HUES6 (cell line): ENCODE measurements at regions not wholly inside any gene's neighbourhood (a gene's known extent, or its start where the extent isn't known, plus 50 kb on each side); places are given as distances from the start of the nearest gene placed in this dataset.
"Not testable (repeated sequence)": the region's sequence is repeated elsewhere in the genome, so short reads cannot be mapped to it uniquely, and the experiment has no call there.

Experiments
- H3K27ac ChIP-seq: 2 replicates; pipeline ENCODE4 v1.7.0; 2013; ENCODE audit warnings: low read depth, mild to moderate bottlenecking, low read length, inconsistent platforms
- H3K27me3 ChIP-seq: 2 replicates; pipeline ENCODE4 v1.6.1; 2013; ENCODE audit warnings: low read length; ENCODE audit not compliant: control insufficient read depth, insufficient read depth
- H3K36me3 ChIP-seq: 2 replicates; pipeline ENCODE4 v1.6.1; 2013; ENCODE audit warnings: low read length; ENCODE audit not compliant: control insufficient read depth, insufficient read depth
- H3K4me1 ChIP-seq: 2 replicates; pipeline ENCODE4 v1.6.1; 2013; ENCODE audit warnings: low read length; ENCODE audit not compliant: control insufficient read depth, insufficient read depth
- H3K4me3 ChIP-seq: 2 replicates; pipeline ENCODE4 v1.5.1; 2013; ENCODE audit warnings: low read depth, low read length
- H3K9ac ChIP-seq: one replicate; pipeline ENCODE4 v1.6.1; 2013; ENCODE audit warnings: mild to moderate bottlenecking, low read length
- H3K9me3 ChIP-seq: 2 replicates; pipeline ENCODE4 v1.6.1; 2013; ENCODE audit warnings: low read depth, low read length; ENCODE audit not compliant: control insufficient read depth, insufficient read depth

DNA sequence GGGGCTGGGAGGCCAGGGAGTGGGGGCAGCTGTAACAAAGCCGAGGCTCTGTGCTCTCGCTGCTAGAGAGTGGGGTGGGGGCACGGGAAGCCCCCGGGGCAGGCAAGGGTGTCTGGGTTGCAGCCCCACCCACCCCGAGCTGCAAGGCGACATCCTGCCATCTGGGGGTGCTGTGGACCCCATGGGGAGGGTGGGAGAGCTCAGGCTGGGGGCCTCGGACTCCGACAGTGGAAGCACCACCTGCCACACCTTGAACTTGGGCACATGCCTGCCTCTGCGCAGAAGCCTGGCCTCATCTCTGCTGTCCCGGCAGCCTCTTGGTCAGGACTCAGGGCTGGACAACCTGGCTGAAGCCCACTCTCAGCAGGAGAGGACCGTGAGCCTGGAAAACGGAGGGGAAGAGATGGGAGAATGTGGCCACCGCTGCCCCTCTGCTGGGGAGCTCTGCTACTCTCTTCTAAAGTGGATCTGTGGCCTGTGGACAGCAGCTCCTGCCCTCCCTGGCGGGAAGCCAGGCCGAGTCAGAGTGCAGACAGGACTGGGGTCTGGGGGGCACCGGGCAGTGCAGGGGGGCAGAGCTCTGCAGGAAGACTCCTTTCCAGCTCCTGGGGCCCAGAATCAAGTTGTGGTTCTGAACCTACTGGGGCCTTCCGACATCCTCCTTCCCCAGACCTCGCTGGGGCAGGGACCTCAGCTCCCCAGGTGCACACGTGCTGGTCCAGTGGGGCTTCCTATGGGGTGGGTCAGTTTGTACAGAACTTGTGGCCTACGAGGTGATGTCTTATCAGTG, 207.2 kb downstream of the BANP start:
- H3K27me3 ChIP-seq, H3K4me1 ChIP-seq, H3K27ac ChIP-seq, H3K4me3 ChIP-seq, H3K9me3 ChIP-seq, H3K9ac ChIP-seq, H3K36me3 ChIP-seq: not testable (repeated sequence)

DNA sequence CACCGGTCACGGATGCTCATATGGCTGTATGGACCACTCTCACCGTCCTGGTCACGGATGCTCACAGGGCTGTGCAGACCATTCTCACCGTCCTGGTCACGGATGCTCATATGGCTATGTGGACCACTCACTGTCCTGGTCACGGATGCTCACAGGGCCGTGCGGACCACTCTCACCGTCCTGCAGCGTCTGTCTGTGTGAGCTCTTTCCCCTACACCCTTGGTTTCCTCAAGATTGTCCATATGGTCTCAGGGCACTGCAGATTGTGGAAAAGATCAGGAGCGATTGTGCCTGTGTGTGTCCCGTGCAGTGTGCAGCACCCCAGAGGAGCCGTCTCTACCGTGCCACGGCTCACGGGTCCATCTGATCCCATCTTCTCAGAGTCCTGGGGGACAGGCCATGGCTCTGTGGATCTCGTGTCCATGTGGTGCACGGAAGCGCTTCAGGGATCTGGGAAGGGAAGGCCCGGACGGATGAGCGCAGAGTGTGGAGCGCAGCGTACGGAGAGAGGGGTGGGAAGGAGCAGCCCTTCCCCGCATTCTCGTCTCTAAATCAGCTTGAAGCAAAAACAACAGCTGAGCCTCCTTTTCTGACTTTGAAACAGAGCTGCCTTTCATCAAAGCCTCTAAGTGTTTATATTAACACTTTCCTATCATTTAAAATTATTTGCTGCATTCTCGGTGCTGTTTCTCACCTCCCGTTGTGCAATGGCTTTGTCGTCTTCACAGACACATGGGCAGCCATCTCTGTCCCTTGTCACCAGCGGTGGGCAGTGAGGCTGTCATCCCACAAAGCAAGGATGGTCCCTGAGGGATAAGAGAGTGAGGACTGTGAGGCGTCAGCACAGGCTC, 208.0 kb downstream of the BANP start:
- not testable (repeated sequence) for H3K27ac ChIP-seq, H3K9me3 ChIP-seq, H3K4me3 ChIP-seq, H3K27me3 ChIP-seq, H3K9ac ChIP-seq, H3K36me3 ChIP-seq, H3K4me1 ChIP-seq

DNA sequence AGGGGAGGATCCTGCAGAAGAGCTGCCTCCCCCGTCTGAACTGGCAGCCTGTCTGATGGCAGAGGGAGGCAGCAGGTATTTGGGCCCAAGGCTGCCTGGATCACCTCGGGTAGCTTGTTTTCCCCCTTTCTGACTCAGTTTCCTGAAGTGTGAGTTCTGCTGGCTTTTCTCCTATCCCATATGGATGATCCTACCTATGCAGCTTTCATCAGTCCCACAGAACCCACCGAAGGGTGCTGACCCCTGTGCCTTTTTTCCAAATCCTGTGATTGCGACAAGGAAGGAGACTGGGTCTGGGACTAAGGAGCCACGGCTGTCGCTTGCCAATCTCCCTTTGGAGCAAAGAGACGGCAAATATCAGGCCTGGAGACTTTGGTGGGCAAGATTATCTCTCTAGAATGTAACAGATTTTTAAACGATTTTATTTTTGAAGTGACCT, 208.7 kb downstream of the BANP start:
- not testable (repeated sequence) for H3K4me1 ChIP-seq, H3K9ac ChIP-seq, H3K27me3 ChIP-seq, H3K27ac ChIP-seq, H3K4me3 ChIP-seq, H3K9me3 ChIP-seq, H3K36me3 ChIP-seq

DNA sequence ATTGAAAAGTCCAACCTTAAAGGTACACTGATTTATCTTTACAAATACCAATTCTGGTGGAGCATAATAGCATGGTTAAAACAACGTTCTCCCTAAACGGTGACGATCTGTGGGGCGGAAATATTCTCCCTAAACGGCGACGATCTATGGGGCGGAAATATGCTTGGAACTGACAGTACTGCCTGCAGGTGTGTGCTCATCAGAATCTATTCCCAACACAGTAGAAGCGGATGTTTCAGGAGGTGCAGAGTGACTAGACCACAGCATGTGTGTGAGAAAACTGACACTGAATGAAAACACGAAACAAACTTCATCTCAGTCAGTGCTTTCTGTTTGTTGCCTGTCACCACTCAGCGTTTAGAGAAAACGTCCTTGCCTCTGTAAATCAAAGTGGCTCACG, 210.0 kb downstream of the BANP start:
- H3K27ac ChIP-seq, H3K4me3 ChIP-seq, H3K9ac ChIP-seq, H3K4me1 ChIP-seq, H3K27me3 ChIP-seq, H3K36me3 ChIP-seq, H3K9me3 ChIP-seq: not testable (repeated sequence)

DNA sequence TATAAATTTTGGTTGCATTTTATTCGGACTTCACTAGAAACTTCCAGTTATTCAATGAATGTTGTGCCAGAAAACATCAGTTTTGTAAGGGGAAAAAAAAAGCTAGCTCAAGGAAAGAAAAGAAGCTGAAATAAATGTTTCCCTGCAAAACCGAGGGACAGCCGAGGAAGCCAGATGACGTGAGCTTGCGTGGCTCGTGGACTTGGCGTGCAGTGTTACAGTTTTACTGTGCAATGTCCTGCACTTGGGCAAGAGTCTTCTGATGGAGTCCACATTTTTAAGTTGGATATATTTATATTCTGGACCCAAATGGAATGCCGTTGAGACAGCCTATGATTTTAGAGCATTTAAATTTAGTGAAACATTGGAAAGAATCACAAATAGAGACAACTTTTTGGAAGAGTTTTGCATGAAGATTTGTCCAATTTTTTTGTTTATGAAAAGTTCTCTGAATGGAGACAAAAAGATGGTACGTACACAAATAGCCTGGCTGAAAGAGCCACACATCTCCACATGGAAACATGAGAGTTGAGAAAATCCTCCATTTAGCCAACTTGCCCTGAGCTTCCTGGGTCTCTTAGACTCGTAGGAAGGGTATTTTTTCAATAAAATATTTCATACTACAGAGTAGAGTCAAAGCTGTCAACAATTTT, 210.5 kb downstream of the BANP start:
- H3K27ac ChIP-seq, H3K4me1 ChIP-seq, H3K27me3 ChIP-seq, H3K4me3 ChIP-seq, H3K9ac ChIP-seq, H3K9me3 ChIP-seq, H3K36me3 ChIP-seq: not testable (repeated sequence)

DNA sequence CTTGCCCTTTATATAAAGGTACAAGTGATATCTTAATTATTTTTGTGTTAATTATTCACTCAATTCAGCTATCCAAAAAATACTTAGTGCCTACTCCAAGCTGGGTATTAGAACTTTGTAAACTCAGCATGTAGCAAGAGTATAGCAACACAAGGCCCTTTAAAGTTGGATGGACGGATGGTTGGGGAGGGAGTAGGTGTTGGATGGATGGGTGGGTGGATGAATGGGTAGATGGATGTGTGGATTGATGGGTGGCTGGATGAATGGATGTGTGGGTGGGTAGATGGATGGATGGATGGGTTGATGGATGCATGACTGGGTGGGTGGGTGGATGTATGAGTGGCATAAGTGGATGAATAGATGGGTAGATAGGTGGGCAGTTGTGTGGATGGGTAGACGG, 211.5 kb downstream of the BANP start:
- not testable (repeated sequence) for H3K4me1 ChIP-seq, H3K27ac ChIP-seq, H3K4me3 ChIP-seq, H3K9ac ChIP-seq, H3K36me3 ChIP-seq, H3K27me3 ChIP-seq, H3K9me3 ChIP-seq

DNA sequence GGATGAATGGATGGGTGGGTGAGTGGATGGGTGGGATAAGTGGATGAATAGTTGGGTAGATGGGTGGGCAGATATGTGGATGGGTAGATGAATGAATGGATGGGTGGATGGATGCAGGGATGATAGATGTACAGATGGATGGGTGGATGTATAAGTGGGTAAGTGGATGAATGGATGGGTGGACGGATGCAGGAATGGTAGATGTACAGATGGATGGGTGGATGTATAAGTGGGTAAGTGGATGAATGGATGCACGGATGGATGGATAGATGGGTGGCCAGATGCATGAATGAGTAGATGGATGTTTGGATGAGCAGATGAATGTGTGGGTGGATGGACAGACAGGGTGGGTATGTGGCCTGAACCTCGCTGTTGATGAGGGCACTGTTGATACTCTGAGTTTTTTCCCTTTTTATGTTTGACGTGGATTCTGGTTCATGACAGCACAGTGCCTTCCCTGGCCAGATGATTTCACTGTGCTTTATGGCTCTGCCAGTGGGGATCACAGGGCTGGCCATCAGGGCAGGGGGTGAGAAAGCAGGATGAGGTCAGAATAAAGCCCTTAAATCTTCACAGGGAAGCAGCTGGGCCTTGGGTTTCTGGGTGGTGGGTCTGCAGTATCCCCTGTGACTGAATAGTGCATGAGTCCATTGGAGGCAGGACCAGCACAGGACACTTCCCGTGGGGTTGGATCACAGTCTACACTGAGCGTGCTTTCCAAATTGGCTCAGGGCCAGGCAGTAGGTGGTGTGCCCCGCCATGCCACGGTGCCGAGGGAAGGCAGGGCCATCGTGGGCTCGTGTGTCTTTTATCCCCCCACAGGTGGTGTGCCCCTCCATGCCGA, 213.2 kb downstream of the BANP start:
- not testable (repeated sequence) for H3K9ac ChIP-seq, H3K9me3 ChIP-seq, H3K27me3 ChIP-seq

DNA sequence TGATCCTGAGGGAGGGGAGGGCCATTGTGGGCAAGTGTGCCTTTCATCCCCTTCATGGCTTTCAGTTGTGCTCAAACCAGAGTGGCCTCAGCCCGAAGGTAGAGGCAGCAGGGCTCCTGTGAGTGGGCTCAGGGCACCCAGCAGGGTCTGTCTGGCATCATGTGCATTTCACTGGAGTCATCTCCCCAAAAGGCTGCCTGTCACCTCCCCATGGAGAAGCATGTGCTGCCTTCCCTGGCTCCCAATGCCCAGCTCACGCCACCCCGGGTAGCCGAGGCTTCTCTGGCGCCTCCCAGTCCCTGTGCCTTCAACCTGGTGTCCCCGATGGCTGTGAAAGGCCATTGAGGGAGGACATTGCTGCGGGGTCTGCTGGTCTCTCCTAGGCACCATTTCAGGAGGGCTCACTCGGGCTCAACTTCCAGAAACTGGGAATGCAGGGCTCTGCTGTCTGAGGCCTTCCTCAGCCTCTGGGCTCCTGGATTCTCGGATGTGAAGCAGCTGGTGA, 213.9 kb downstream of the BANP start:
- not testable (repeated sequence) for H3K4me1 ChIP-seq, H3K27me3 ChIP-seq, H3K27ac ChIP-seq, H3K4me3 ChIP-seq, H3K9me3 ChIP-seq, H3K9ac ChIP-seq, H3K36me3 ChIP-seq

More for the DNA sequence above, 213.2 kb downstream of the BANP start:
- H3K36me3 ChIP-seq, H3K27ac ChIP-seq, H3K4me1 ChIP-seq, H3K4me3 ChIP-seq: not testable (repeated sequence)

DNA sequence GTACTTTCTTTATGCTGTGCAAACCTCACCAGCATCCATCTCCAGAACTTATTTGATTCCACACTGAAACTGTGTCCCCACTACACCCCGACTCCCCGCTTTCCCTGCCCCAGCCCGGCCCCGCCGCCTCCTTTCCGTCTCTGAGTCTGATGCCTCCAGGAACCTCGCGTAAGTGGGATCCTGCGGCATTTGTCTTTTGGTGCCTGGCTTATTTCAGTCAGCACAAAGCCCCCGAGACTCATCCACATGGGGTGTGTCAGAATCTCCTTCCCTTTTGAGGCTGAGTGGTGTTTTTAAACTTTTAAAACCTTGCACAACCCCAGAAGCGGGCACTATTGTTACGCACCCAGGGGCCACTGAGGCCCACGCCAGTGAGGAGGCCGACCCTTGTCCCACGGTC, 214.4 kb downstream of the BANP start:
- not testable (repeated sequence) for H3K9ac ChIP-seq, H3K36me3 ChIP-seq, H3K4me3 ChIP-seq, H3K9me3 ChIP-seq, H3K27ac ChIP-seq, H3K27me3 ChIP-seq, H3K4me1 ChIP-seq

DNA sequence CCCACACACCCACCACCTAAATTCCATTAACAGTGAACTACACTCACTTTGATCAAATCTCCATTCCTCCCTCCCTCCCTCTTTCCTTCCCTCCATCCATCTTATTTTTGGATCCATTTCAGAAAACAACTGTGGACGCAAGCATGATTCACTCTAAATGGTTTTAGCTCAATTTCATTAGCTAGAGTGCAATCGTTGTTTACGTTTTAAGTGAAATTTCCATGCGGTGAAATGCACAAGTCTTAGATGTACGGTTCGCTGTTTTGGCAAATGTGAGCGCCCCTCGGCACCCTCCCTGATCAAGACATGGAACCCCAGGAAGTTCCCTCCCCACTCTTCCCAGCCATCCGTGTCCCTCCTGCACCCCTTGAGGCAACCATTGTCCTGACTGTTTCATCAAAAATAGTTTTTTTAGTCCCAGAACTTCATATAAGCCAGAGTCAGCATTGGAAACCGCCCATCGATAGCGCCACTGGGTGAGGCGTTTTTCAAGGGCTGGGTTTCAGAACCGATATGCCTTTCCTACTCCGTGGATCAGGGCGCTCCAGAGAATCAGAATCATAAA, 215.1 kb downstream of the BANP start:
- H3K9me3 ChIP-seq, H3K9ac ChIP-seq, H3K27me3 ChIP-seq, H3K27ac ChIP-seq, H3K4me3 ChIP-seq, H3K4me1 ChIP-seq, H3K36me3 ChIP-seq: not testable (repeated sequence)
